ENCODE measurements at regions not wholly inside any gene's neighbourhood (a gene's known extent, or its start where the extent isn't known, plus 50 kb on each side); places are given as distances from the start of the nearest gene placed in this dataset.

DNA sequence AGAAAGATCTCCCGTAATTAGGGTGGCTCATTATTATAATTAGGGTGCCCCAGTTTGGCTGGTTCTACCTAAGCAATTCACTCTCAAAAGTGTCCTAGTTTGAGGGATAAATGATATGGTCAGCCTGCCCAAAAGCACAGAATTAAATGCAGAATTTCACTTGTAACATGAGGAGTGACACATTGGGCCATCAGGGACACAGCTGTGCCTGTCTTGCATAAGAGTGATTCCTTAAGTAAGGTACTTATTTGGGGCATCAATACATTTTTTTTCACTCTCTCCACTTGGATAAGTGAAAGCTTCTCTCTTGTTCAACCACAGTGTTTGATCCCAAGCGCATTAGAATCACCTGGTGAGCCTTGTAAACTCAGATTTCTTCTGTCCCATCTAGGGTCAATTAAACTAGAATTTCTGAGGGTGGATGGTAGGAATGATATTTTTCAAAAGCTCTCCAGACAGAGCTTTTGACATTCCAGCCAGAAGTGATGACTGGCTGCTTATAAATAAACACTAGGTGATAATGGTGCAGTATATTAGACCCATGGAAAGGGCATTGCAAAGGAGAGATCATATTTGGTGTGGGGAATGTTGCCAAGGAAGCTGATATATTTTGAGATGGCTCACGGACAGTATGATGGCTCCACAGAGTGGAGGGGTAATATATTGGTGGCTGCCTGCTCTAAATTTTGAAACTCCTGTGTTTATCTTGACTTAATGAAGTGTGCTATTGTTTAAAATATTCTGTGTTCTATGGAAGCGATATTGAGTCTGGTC is 458.1 kb upstream of the RASGRP1 start:
- no peak overlapping the region for H3K27ac ChIP-seq
- TF ChIP-seq, protein P1, sequence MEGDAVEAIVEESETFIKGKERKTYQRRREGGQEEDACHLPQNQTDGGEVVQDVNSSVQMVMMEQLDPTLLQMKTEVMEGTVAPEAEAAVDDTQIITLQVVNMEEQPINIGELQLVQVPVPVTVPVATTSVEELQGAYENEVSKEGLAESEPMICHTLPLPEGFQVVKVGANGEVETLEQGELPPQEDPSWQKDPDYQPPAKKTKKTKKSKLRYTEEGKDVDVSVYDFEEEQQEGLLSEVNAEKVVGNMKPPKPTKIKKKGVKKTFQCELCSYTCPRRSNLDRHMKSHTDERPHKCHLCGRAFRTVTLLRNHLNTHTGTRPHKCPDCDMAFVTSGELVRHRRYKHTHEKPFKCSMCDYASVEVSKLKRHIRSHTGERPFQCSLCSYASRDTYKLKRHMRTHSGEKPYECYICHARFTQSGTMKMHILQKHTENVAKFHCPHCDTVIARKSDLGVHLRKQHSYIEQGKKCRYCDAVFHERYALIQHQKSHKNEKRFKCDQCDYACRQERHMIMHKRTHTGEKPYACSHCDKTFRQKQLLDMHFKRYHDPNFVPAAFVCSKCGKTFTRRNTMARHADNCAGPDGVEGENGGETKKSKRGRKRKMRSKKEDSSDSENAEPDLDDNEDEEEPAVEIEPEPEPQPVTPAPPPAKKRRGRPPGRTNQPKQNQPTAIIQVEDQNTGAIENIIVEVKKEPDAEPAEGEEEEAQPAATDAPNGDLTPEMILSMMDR (IDR thresholded peaks at IDR 0.05), result no peak
- no peak for TF ChIP-seq POLR2A (IDR thresholded peaks at IDR 0.05)
- DNase-seq, result no peak
- 82 to 83% methylated on average over 4 of the region's 4 CpGs for WGBS, 2 donors
- H3K27me3 ChIP-seq, result no peaks in the 10 kb centered on the region
- H3K4me3 ChIP-seq, result no peak overlapping the region
- H3K4me1 ChIP-seq, result no peaks in the 10 kb centered on the region
- H3K9me3 ChIP-seq, result no peaks in the 10 kb centered on the region
- no peaks in the 10 kb centered on the region for H3K36me3 ChIP-seq
- intact Hi-C loops (cut with DNase I), result no loop called here

DNA sequence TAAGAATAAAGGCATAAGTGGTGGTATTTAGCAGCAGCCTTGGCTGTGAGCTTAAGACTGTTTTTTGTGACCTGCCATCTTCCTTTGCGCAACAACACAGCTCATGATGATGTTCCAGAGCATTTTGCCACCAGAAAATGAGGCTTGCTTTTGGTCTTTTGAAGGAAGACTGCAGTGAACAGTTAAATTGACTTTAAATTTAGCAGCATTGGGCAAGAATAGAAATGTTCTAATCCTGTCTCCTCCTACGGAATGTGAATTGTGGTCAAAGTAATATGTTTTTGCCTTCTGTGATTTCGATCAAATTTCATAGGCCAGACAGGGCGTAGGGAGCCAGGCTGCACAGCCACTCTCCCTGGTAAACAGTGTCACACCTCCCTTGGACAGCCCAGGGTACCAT is 460.7 kb upstream of the RASGRP1 start:
- H3K36me3 ChIP-seq, result no peaks in the 10 kb centered on the region
- no peaks in the 10 kb centered on the region for H3K9me3 ChIP-seq
- TF ChIP-seq, protein P1 (IDR thresholded peaks at IDR 0.05), result no peak
- TF ChIP-seq POLR2A (IDR thresholded peaks at IDR 0.05), result no peak
- no peaks in the 10 kb centered on the region for H3K4me1 ChIP-seq
- intact Hi-C loops (cut with DNase I), result no loop called here
- 71 to 91% methylated on average over 4 of the region's 4 CpGs for WGBS, 2 donors
- no peaks in the 10 kb centered on the region for H3K27me3 ChIP-seq
- DNase-seq, result no peak
- no peak overlapping the region for H3K27ac ChIP-seq
- H3K4me3 ChIP-seq, result no peak overlapping the region

DNA sequence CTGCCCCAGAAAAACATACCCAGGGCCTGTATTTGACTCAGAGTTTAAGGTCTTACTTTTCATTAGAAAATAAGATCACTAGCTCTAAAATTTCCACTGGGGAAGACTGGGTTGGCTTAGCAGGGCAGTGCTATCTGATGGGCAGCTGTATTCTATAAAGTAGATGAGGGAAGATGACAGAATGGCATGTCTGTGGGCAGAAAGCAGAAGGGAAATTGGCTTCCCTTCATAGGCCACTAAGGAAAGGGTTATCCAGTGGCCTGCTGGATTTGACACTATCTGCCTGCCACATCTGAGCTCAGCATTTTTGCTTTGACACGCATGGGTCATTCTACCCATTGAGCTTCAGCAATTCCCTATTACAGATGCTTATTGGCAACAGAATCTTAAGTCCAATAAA is 461.3 kb upstream of the RASGRP1 start:
- Histone ChIP-seq H3K27ac (no peak overlapping the region), H3K4me3 (no peak overlapping the region), H3K27me3 (no peaks in the 10 kb centered on the region), H3K36me3 (no peaks in the 10 kb centered on the region), H3K9me3 (no peaks in the 10 kb centered on the region), H3K4me1 (no peaks in the 10 kb centered on the region)
- 100% methylated on average over 1 of the region's 1 CpG for WGBS, 2 donors
- TF ChIP-seq POLR2A (IDR thresholded peaks at IDR 0.05), result no peak
- TF ChIP-seq, protein P1 (IDR thresholded peaks at IDR 0.05), result no peak
- no peak for DNase-seq
- intact Hi-C loops (cut with DNase I), result no loop called here

DNA sequence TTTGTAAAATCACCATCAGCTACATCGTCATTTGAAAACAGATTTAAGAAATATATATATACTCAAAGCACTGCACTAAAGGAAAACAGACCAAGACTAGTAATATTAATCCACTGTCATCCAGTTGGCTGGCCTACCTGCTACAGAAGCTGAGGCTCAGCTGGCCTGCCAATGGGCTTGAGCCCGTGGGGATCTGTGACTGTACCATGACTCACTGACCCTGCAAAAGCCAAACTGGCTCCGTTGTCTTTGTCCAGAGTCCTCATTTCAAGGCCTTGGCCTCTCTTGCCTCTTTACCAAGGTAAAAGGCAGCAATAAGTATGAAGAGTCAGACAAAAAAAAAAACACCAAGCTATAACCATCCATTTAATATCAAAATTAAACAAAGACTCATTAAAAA is 463.5 kb upstream of the RASGRP1 start:
- WGBS, 2 donors, result 43 to 57% methylated on average over 3 of the region's 3 CpGs

DNA sequence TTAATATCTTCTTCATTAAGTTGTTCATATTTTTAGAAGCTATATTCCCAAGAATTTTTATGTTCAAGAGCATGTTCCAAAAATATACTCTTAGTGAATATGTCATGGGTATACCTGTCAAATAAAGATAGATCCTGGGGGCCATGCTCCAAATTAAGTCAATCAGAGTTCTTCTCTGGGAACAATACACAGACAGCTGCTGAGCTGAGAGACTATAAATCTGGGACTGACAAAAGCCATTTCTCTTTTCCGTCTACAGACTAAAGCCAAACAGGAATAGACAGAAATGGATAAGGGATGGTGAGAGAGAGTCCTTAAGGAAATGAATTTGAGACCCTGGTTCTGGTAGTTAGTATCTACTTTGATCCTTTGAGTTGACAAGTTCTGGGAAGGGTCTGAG is 465.1 kb upstream of the RASGRP1 start:
- TF ChIP-seq POLR2A (IDR thresholded peaks at IDR 0.05), result no peak
- TF ChIP-seq, protein P1 (IDR thresholded peaks at IDR 0.05), result no peak
- 75 to 92% methylated on average over 1 of the region's 1 CpG for WGBS, 2 donors
- Histone ChIP-seq H3K27ac (no peak overlapping the region), H3K4me3 (no peak overlapping the region), H3K36me3 (no peaks in the 10 kb centered on the region), H3K4me1 (no peaks in the 10 kb centered on the region), H3K9me3 (no peaks in the 10 kb centered on the region), H3K27me3 (no peaks in the 10 kb centered on the region)
- intact Hi-C loops (cut with DNase I), result no loop called here
- no peak for DNase-seq

More for the DNA sequence above, 463.5 kb upstream of the RASGRP1 start:
- Histone ChIP-seq H3K4me3 (no peak overlapping the region), H3K27me3 (no peaks in the 10 kb centered on the region), H3K36me3 (no peaks in the 10 kb centered on the region), H3K9me3 (no peaks in the 10 kb centered on the region), H3K27ac (no peak overlapping the region), H3K4me1 (no peaks in the 10 kb centered on the region)
- TF ChIP-seq, protein P1 (IDR thresholded peaks at IDR 0.05), result no peak
- TF ChIP-seq POLR2A (IDR thresholded peaks at IDR 0.05), result no peak
- intact Hi-C loops (cut with DNase I), result no loop called here
- no peak for DNase-seq

Data from esophagus squamous epithelium (tissue), 5 donors.